Peyer's patch (tissue), 4 donors: ENCODE measurements at regions not wholly inside any gene's neighbourhood (a gene's known extent, or its start where the extent isn't known, plus 50 kb on each side); places are given as distances from the start of the nearest gene placed in this dataset.

Experiments
- DNase-seq, 3 donors: peaks; one replicate each; pipeline ENCODE4 v3.0.0-alpha.2; 2017 to 2019
- H3K27ac ChIP-seq, 4 donors: fragments of 200-600 bp; sonication (generic); one replicate each; pipeline ENCODE4 v1.5.1; 2016 to 2019
- H3K27me3 ChIP-seq, 2 donors: fragments of 200-600 bp; sonication (generic); one replicate each; pipeline ENCODE4 v1.5.1; 2019
- H3K36me3 ChIP-seq, 3 donors: fragments of 200-600 bp; sonication (generic); one replicate each; pipeline ENCODE4 v1.5.1; 2016 to 2019
- H3K4me1 ChIP-seq, 4 donors: fragments of 200-600 bp; sonication (generic); one replicate each; pipeline ENCODE4 v1.5.1; 2016 to 2019
- H3K4me3 ChIP-seq, 4 donors: fragments of 200-600 bp; sonication (generic); 1 replicate in 3 of 4; 2 replicates in 1 of 4; pipeline ENCODE4 v1.5.1; 2016 to 2019; ENCODE audit warnings: mild to moderate bottlenecking in 1 of 4
- H3K9me3 ChIP-seq, 4 donors: fragments of 200-600 bp; sonication (generic); one replicate each; pipeline ENCODE4 v1.5.1; 2016 to 2019; ENCODE audit warnings: mild to moderate bottlenecking in 1 of 4
- CTCF ChIP-seq, 6 experiments: fragments of 450-650 bp in 4 of 6; fragments of 200-600 bp in 2 of 6; sonication (generic) in 1 of 6; IDR thresholded peaks; one replicate each; pipeline ENCODE4 v1.5.1; 2017 to 2019; ENCODE audit warnings: antibody characterized with exemption in 6 of 6, mild to moderate bottlenecking in 3 of 6, moderate library complexity in 1 of 6
- POLR2A ChIP-seq, 2 donors: fragments of 450-650 bp; IDR thresholded peaks; one replicate each; pipeline ENCODE4 v1.5.1; 2017; ENCODE audit warnings: antibody characterized with exemption in 2 of 2, mild to moderate bottlenecking in 2 of 2, moderate library complexity in 2 of 2

GRCh38 chr15:87805117-87805820 is 451.3 kb downstream of the NTRK3 start:
- DNase-seq = no peak
- Histone ChIP-seq H3K27ac (no peak overlapping the region), H3K27me3 (no peaks in the 10 kb centered on the region), H3K4me1 (no peaks in the 10 kb centered on the region), H3K9me3 (no peaks in the 10 kb centered on the region), H3K36me3 (no peaks in the 10 kb centered on the region), H3K4me3 (no peak overlapping the region)
- TF ChIP-seq POLR2A (IDR thresholded peaks at IDR 0.05) (no peak), CTCF (IDR thresholded peaks at IDR 0.05) (no peak)

GRCh38 chr15:87804451-87804850 is 452.1 kb downstream of the NTRK3 start:
- H3K27me3 ChIP-seq = no peaks in the 10 kb centered on the region
- no peaks in the 10 kb centered on the region for H3K36me3 ChIP-seq
- no peaks in the 10 kb centered on the region for H3K4me1 ChIP-seq
- no peak overlapping the region for H3K27ac ChIP-seq
- DNase-seq = no peak
- no peak for TF ChIP-seq POLR2A (IDR thresholded peaks at IDR 0.05)
- no peak for TF ChIP-seq CTCF (IDR thresholded peaks at IDR 0.05)
- no peak overlapping the region for H3K4me3 ChIP-seq
- no peaks in the 10 kb centered on the region for H3K9me3 ChIP-seq

- no peaks in the 10 kb centered on the region for H3K27me3 ChIP-seq
- no peaks in the 10 kb centered on the region for H3K9me3 ChIP-seq
- no peaks in the 10 kb centered on the region for H3K36me3 ChIP-seq
- no peaks in the 10 kb centered on the region for H3K4me1 ChIP-seq
- DNase-seq = no peak
- no peak overlapping the region for H3K27ac ChIP-seq
- TF ChIP-seq CTCF (IDR thresholded peaks at IDR 0.05) (no peak), POLR2A (IDR thresholded peaks at IDR 0.05) (no peak)
- no peak overlapping the region for H3K4me3 ChIP-seq
These were observed 456.7 kb downstream of the NTRK3 start for GRCh38 chr15:87799838-87800237.

- no peaks in the 10 kb centered on the region for H3K36me3 ChIP-seq
- H3K27me3 ChIP-seq = no peaks in the 10 kb centered on the region
- H3K4me3 ChIP-seq = no peak overlapping the region
- no peak for DNase-seq
- no peaks in the 10 kb centered on the region for H3K4me1 ChIP-seq
- H3K9me3 ChIP-seq = no peaks in the 10 kb centered on the region
- H3K27ac ChIP-seq = no peak overlapping the region
- TF ChIP-seq POLR2A (IDR thresholded peaks at IDR 0.05) (no peak), CTCF (IDR thresholded peaks at IDR 0.05) (no peak)
These were observed 457.1 kb downstream of the NTRK3 start for GRCh38 chr15:87799428-87799827.

- H3K4me1 ChIP-seq = no peaks in the 10 kb centered on the region
- H3K27me3 ChIP-seq = no peaks in the 10 kb centered on the region
- no peak overlapping the region for H3K4me3 ChIP-seq
- no peak overlapping the region for H3K27ac ChIP-seq
- no peak for TF ChIP-seq POLR2A (IDR thresholded peaks at IDR 0.05)
- TF ChIP-seq CTCF (IDR thresholded peaks at IDR 0.05) = no peak
- H3K9me3 ChIP-seq = no peaks in the 10 kb centered on the region
- H3K36me3 ChIP-seq = no peaks in the 10 kb centered on the region
- no peak for DNase-seq
These were observed 462.8 kb downstream of the NTRK3 start for GRCh38 chr15:87793725-87794124.
